ENCODE measurements at regions not wholly inside any gene's neighbourhood (a gene's known extent, or its start where the extent isn't known, plus 50 kb on each side); places are given as distances from the start of the nearest gene placed in this dataset.
"Not testable (repeated sequence)": the region's sequence is repeated elsewhere in the genome, so short reads cannot be mapped to it uniquely, and the experiment has no call there.

- TF ChIP-seq, protein P1, sequence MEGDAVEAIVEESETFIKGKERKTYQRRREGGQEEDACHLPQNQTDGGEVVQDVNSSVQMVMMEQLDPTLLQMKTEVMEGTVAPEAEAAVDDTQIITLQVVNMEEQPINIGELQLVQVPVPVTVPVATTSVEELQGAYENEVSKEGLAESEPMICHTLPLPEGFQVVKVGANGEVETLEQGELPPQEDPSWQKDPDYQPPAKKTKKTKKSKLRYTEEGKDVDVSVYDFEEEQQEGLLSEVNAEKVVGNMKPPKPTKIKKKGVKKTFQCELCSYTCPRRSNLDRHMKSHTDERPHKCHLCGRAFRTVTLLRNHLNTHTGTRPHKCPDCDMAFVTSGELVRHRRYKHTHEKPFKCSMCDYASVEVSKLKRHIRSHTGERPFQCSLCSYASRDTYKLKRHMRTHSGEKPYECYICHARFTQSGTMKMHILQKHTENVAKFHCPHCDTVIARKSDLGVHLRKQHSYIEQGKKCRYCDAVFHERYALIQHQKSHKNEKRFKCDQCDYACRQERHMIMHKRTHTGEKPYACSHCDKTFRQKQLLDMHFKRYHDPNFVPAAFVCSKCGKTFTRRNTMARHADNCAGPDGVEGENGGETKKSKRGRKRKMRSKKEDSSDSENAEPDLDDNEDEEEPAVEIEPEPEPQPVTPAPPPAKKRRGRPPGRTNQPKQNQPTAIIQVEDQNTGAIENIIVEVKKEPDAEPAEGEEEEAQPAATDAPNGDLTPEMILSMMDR (IDR thresholded peaks at IDR 0.05), result not testable (repeated sequence)
- not testable (repeated sequence) for TF ChIP-seq POLR2A (IDR thresholded peaks at IDR 0.05)
Observed at GRCh38 chr3:125914608-125915436, 54.2 kb upstream of the ROPN1B start.

All from heart left ventricle (tissue), 13 donors.